H9 (cell line): ENCODE measurements at regions not wholly inside any gene's neighbourhood (a gene's known extent, or its start where the extent isn't known, plus 50 kb on each side); places are given as distances from the start of the nearest gene placed in this dataset.

Experiments used
- DNase-seq: peaks from one replicate; pipeline ENCODE4 v3.0.0-alpha.2; 2017
- H2AFZ ChIP-seq: one replicate; pipeline ENCODE4 v1.6.1; 2013; ENCODE audit warnings: mild to moderate bottlenecking, low read length, control low read depth, moderate library complexity
- H2AK5ac ChIP-seq: 2 replicates; pipeline ENCODE4 v1.6.1; 2013; ENCODE audit warnings: low read length, control low read depth, mixed read lengths; ENCODE audit not compliant: insufficient read length
- H2BK120ac ChIP-seq: one replicate; pipeline ENCODE4 v1.6.1; 2013; ENCODE audit warnings: low read depth, mild to moderate bottlenecking, low read length, control low read depth, inconsistent platforms; ENCODE audit not compliant: poor library complexity, severe bottlenecking
- H2BK12ac ChIP-seq: 2 replicates; pipeline ENCODE4 v1.6.1; 2013; ENCODE audit warnings: low read length, control low read depth, mixed read lengths, low read depth; ENCODE audit not compliant: insufficient read length
- H2BK15ac ChIP-seq: 2 replicates; pipeline ENCODE4 v1.6.1; 2013; ENCODE audit warnings: low read depth, low read length, control low read depth
- H2BK20ac ChIP-seq: one replicate; pipeline ENCODE4 v1.6.1; 2013; ENCODE audit warnings: low read depth, mild to moderate bottlenecking, low read length, control low read depth, inconsistent platforms; ENCODE audit not compliant: poor library complexity, severe bottlenecking
- H2BK5ac ChIP-seq: 2 replicates; pipeline ENCODE4 v1.6.1; 2013; ENCODE audit warnings: low read length, control low read depth, mixed read lengths; ENCODE audit not compliant: insufficient read length
- H3K14ac ChIP-seq: 2 replicates; pipeline ENCODE4 v1.6.1; 2013; ENCODE audit warnings: low read length, control low read depth; ENCODE audit not compliant: insufficient read depth
- H3K18ac ChIP-seq: 2 replicates; pipeline ENCODE4 v1.6.1; 2013; ENCODE audit warnings: low read depth, mild to moderate bottlenecking, mixed read lengths, low read length, control low read depth; ENCODE audit not compliant: insufficient read length
- H3K23ac ChIP-seq: 2 replicates; pipeline ENCODE4 v1.6.1; 2013; ENCODE audit warnings: low read length, control low read depth, mixed read lengths, low read depth; ENCODE audit not compliant: insufficient read length
- H3K23me2 ChIP-seq: 2 replicates; pipeline ENCODE4 v1.6.1; 2013; ENCODE audit warnings: low read depth, mild to moderate bottlenecking, mixed read lengths, low read length, control low read depth; ENCODE audit not compliant: insufficient read length, poor library complexity, severe bottlenecking
- H3K27ac ChIP-seq: 2 replicates; pipeline ENCODE4 v1.5.1; 2013; ENCODE audit warnings: low read length, control low read depth, mixed read lengths, low read depth; ENCODE audit not compliant: insufficient read length
- H3K27me3 ChIP-seq: 2 replicates; pipeline ENCODE4 v1.6.1; 2013; ENCODE audit warnings: low read length, control low read depth, inconsistent platforms; ENCODE audit not compliant: insufficient read depth
- H3K4ac ChIP-seq: 2 replicates; pipeline ENCODE4 v1.6.1; 2013; ENCODE audit warnings: low read depth, mild to moderate bottlenecking, control low read depth, inconsistent platforms, low read length, moderate library complexity
- H3K4me1 ChIP-seq: 2 replicates; pipeline ENCODE4 v1.6.1; 2013; ENCODE audit warnings: low read length, control low read depth, inconsistent platforms; ENCODE audit not compliant: insufficient read depth
- H3K4me2 ChIP-seq: 2 replicates; pipeline ENCODE4 v1.6.1; 2013; ENCODE audit warnings: low read length, control low read depth, mixed read lengths; ENCODE audit not compliant: insufficient read length, insufficient read depth
- H3K56ac ChIP-seq: 2 replicates; pipeline ENCODE4 v1.6.1; 2013; ENCODE audit warnings: low read depth, mild to moderate bottlenecking, mixed read lengths, low read length, control low read depth; ENCODE audit not compliant: insufficient read length
- H3K79me1 ChIP-seq: 2 replicates; pipeline ENCODE4 v1.6.1; 2013; ENCODE audit warnings: low read depth, mild to moderate bottlenecking, moderate library complexity, low read length, control low read depth, inconsistent platforms; ENCODE audit not compliant: insufficient read depth, poor library complexity, severe bottlenecking
- H3K79me2 ChIP-seq: 2 replicates; pipeline ENCODE4 v1.6.1; 2013; ENCODE audit warnings: low read length, control low read depth, inconsistent platforms; ENCODE audit not compliant: insufficient read depth
- H3K9ac ChIP-seq: 2 replicates; pipeline ENCODE4 v1.6.1; 2013; ENCODE audit warnings: low read length, control low read depth, mixed read lengths; ENCODE audit not compliant: insufficient read length; ENCODE audit errors: extremely low read depth
- H3K9me3 ChIP-seq: one replicate; pipeline ENCODE4 v1.6.1; 2013; ENCODE audit warnings: low read depth, low read length, inconsistent platforms; ENCODE audit not compliant: control insufficient read depth
- H3T11ph ChIP-seq: one replicate; pipeline ENCODE4 v1.6.1; 2013; ENCODE audit warnings: mild to moderate bottlenecking, low read length, control low read depth, inconsistent platforms
- H4K20me1 ChIP-seq: one replicate; pipeline ENCODE4 v1.6.1; 2013; ENCODE audit not compliant: control insufficient read depth, insufficient read length, insufficient read depth
- H4K5ac ChIP-seq: 2 replicates; pipeline ENCODE4 v1.6.1; 2013; ENCODE audit warnings: low read depth, mild to moderate bottlenecking, mixed read lengths, low read length, control low read depth; ENCODE audit not compliant: insufficient read length
- H4K8ac ChIP-seq: replicated peaks from 2 replicates; pipeline ENCODE4 v1.6.1; 2013; ENCODE audit warnings: low read length, control low read depth, mixed read lengths, low read depth; ENCODE audit not compliant: insufficient read length
- H4K91ac ChIP-seq: 2 replicates; pipeline ENCODE4 v1.6.1; 2013; ENCODE audit warnings: low read depth, mild to moderate bottlenecking, moderate library complexity, mixed read lengths, low read length, control low read depth; ENCODE audit not compliant: insufficient read length
- H3K27ac Mint-ChIP-seq, 3 experiments: 2 replicates in 2 of 3; 3 replicates in 1 of 3; pipeline ENCODE4 v1.8.0; 2020 to 2021; ENCODE audit warnings: mixed read lengths in 3 of 3, mild to moderate bottlenecking in 1 of 3, moderate library complexity in 1 of 3
- H3K27me3 Mint-ChIP-seq: 2 replicates; pipeline ENCODE4 v1.8.0; 2021; ENCODE audit warnings: low read depth, mild to moderate bottlenecking, moderate library complexity, mixed read lengths
- H3K36me3 Mint-ChIP-seq, 3 experiments: 2 replicates in 2 of 3; 3 replicates in 1 of 3; pipeline ENCODE4 v1.8.0; 2020 to 2021; ENCODE audit warnings: low read depth in 3 of 3, mixed read lengths in 3 of 3; ENCODE audit not compliant: insufficient read depth in 1 of 3
- H3K4me1 Mint-ChIP-seq, 2 experiments: 2 replicates each; pipeline ENCODE4 v1.8.0; 2020; ENCODE audit warnings: mixed read lengths in 2 of 2
- H3K4me3 Mint-ChIP-seq, 2 experiments: 2 replicates in 1 of 2; 3 replicates in 1 of 2; pipeline ENCODE4 v1.8.0; 2020 to 2021; ENCODE audit warnings: mild to moderate bottlenecking in 2 of 2, mixed read lengths in 2 of 2, moderate library complexity in 1 of 2
- H3K9me3 Mint-ChIP-seq, 2 experiments: 2 replicates in 1 of 2; 3 replicates in 1 of 2; pipeline ENCODE4 v1.8.0; 2020; ENCODE audit warnings: mild to moderate bottlenecking in 2 of 2, mixed read lengths in 2 of 2, moderate library complexity in 1 of 2
- WGBS: extraction: QIAGEN DNeasy Blood & Tissue Kit; methylation state at CpG from one replicate; pipeline ENCODE4 v1.1.7; 2013; ENCODE audit warnings: missing lambda C conversion rate, low lambda C conversion rate, mixed read lengths; ENCODE audit not compliant: insufficient read length; ENCODE audit errors: extremely low coverage; 5-methylcytosine and 5-hydroxymethylcytosine counted together
- TF ChIP-seq, protein P1 (sequence below): fragments of 200-600 bp; sonication (generic); conservative IDR thresholded peaks from 3 replicates; pipeline ENCODE4 v1.8.0; 2021; ENCODE audit warnings: antibody characterized with exemption, mild to moderate bottlenecking

GRCh38 chr2:129695496-129695895 lies 284.0 kb upstream of the RAB6C start:
- no peak overlapping the region for H2AK5ac ChIP-seq
- no peak overlapping the region for H4K8ac ChIP-seq
- H3T11ph ChIP-seq, result no peak overlapping the region
- H2AFZ ChIP-seq, result no peak overlapping the region
- H3K4me2 ChIP-seq, result no peak overlapping the region
- peaks cover 14 to 34% of the 10 kb centered on the region in 2 experiments for H3K9me3 Mint-ChIP-seq
- no peak overlapping the region for H3K9ac ChIP-seq
- no peaks in the 10 kb centered on the region for H3K79me2 ChIP-seq
- no peak overlapping the region for H3K18ac ChIP-seq
- H3K4me3 Mint-ChIP-seq, result no peak overlapping the region
- no peak overlapping the region for H2BK15ac ChIP-seq
- H3K27ac ChIP-seq, result no peak overlapping the region
- peaks cover 14% of the 10 kb centered on the region for H3K27me3 Mint-ChIP-seq
- H3K56ac ChIP-seq, result no peak overlapping the region
- no peak overlapping the region for H2BK5ac ChIP-seq
- TF ChIP-seq, protein P1, sequence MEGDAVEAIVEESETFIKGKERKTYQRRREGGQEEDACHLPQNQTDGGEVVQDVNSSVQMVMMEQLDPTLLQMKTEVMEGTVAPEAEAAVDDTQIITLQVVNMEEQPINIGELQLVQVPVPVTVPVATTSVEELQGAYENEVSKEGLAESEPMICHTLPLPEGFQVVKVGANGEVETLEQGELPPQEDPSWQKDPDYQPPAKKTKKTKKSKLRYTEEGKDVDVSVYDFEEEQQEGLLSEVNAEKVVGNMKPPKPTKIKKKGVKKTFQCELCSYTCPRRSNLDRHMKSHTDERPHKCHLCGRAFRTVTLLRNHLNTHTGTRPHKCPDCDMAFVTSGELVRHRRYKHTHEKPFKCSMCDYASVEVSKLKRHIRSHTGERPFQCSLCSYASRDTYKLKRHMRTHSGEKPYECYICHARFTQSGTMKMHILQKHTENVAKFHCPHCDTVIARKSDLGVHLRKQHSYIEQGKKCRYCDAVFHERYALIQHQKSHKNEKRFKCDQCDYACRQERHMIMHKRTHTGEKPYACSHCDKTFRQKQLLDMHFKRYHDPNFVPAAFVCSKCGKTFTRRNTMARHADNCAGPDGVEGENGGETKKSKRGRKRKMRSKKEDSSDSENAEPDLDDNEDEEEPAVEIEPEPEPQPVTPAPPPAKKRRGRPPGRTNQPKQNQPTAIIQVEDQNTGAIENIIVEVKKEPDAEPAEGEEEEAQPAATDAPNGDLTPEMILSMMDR, result no peak
- no peak overlapping the region for H2BK120ac ChIP-seq
- WGBS, result no CpG with 5 or more reads among the region's 3 CpGs
- H3K4me1 Mint-ChIP-seq, result peaks cover 0 to 5% of the 10 kb centered on the region in 2 experiments; a peak in 1 of 4 replicates
- H3K23me2 ChIP-seq, result no peaks in the 10 kb centered on the region
- peaks cover 3 to 24% (median 8%) of the 10 kb centered on the region in 3 experiments; a peak in 5 of 7 replicates for H3K36me3 Mint-ChIP-seq
- no peaks in the 10 kb centered on the region for H4K20me1 ChIP-seq
- H3K14ac ChIP-seq, result no peak overlapping the region
- no peak for DNase-seq
- no peaks in the 10 kb centered on the region for H3K4me1 ChIP-seq
- H3K27ac Mint-ChIP-seq, result no peak overlapping the region
- H3K4ac ChIP-seq, result no peak overlapping the region
- H2BK20ac ChIP-seq, result no peak overlapping the region
- no peaks in the 10 kb centered on the region for H3K27me3 ChIP-seq
- H3K23ac ChIP-seq, result no peak overlapping the region
- no peaks in the 10 kb centered on the region for H3K9me3 ChIP-seq
- no peaks in the 10 kb centered on the region for H3K79me1 ChIP-seq
- no peak overlapping the region for H2BK12ac ChIP-seq
- H4K5ac ChIP-seq, result no peak overlapping the region
- no peak overlapping the region for H4K91ac ChIP-seq
